ENCODE measurements at regions not wholly inside any gene's neighbourhood (a gene's known extent, or its start where the extent isn't known, plus 50 kb on each side); places are given as distances from the start of the nearest gene placed in this dataset.

- DNase-seq (ENCODE audit: low read depth in 2 of 2): no peak
Measured at GRCh38 chr9:2311920-2312319, 296.8 kb downstream of the SMARCA2 start.

GRCh38 chr9:2313512-2313911, 298.4 kb downstream of the SMARCA2 start:
- no peak for DNase-seq (ENCODE audit: low read depth in 2 of 2)

- DNase-seq (ENCODE audit: low read depth in 2 of 2): no peak
Measured at GRCh38 chr9:2317591-2317990, 302.4 kb downstream of the SMARCA2 start.

- no peak for DNase-seq (ENCODE audit: low read depth in 2 of 2)
Measured at GRCh38 chr9:2319421-2319820, 302.2 kb upstream of the VLDLR start.

GRCh38 chr9:2320114-2320513, 301.5 kb upstream of the VLDLR start:
- DNase-seq (ENCODE audit: low read depth in 2 of 2): no peak

GRCh38 chr9:2320632-2321031, 301.0 kb upstream of the VLDLR start:
- DNase-seq (ENCODE audit: low read depth in 2 of 2): no peak

- no peak for DNase-seq (ENCODE audit: low read depth in 2 of 2)
Measured at GRCh38 chr9:2321523-2322148, 300.0 kb upstream of the VLDLR start.

GRCh38 chr9:2324742-2325141, 296.8 kb upstream of the VLDLR start:
- DNase-seq (ENCODE audit: low read depth in 2 of 2): no peak

GRCh38 chr9:2332663-2333062, 288.9 kb upstream of the VLDLR start:
- DNase-seq (ENCODE audit: low read depth in 2 of 2): no peak

GRCh38 chr9:2335260-2335659, 286.3 kb upstream of the VLDLR start:
- no peak for DNase-seq (ENCODE audit: low read depth in 2 of 2)

GRCh38 chr9:2336055-2336454, 285.5 kb upstream of the VLDLR start:
- peak in 1 of 2 donors; percentile 10 for DNase-seq (ENCODE audit: low read depth in 2 of 2)

GRCh38 chr9:2337131-2337530, 284.5 kb upstream of the VLDLR start:
- no peak for DNase-seq (ENCODE audit: low read depth in 2 of 2)

GRCh38 chr9:2337627-2338026, 284.0 kb upstream of the VLDLR start:
- no peak for DNase-seq (ENCODE audit: low read depth in 2 of 2)

GRCh38 chr9:2338777-2339365, 282.7 kb upstream of the VLDLR start:
- DNase-seq (ENCODE audit: low read depth in 2 of 2): no peak

- no peak for DNase-seq (ENCODE audit: low read depth in 2 of 2)
Measured at GRCh38 chr9:2339416-2339815, 282.2 kb upstream of the VLDLR start.

GRCh38 chr9:2340046-2340760, 281.4 kb upstream of the VLDLR start:
- DNase-seq (ENCODE audit: low read depth in 2 of 2): no peak

GRCh38 chr9:2341126-2341525, 280.5 kb upstream of the VLDLR start:
- DNase-seq (ENCODE audit: low read depth in 2 of 2): no peak

GRCh38 chr9:2341956-2342355, 279.6 kb upstream of the VLDLR start:
- no peak for DNase-seq (ENCODE audit: low read depth in 2 of 2)

- DNase-seq (ENCODE audit: low read depth in 2 of 2): no peak
Measured at GRCh38 chr9:2343756-2344155, 277.8 kb upstream of the VLDLR start.

GRCh38 chr9:2344436-2344835, 277.2 kb upstream of the VLDLR start:
- DNase-seq (ENCODE audit: low read depth in 2 of 2): no peak

GRCh38 chr9:2345013-2345412, 276.6 kb upstream of the VLDLR start:
- no peak for DNase-seq (ENCODE audit: low read depth in 2 of 2)

GRCh38 chr9:2346277-2346913, 275.2 kb upstream of the VLDLR start:
- DNase-seq (ENCODE audit: low read depth in 2 of 2): no peak

- DNase-seq (ENCODE audit: low read depth in 2 of 2): no peak
Measured at GRCh38 chr9:2351324-2351723, 270.3 kb upstream of the VLDLR start.
